SU-DHL-6 (cell line): ENCODE measurements at regions not wholly inside any gene's neighbourhood (a gene's known extent, or its start where the extent isn't known, plus 50 kb on each side); places are given as distances from the start of the nearest gene placed in this dataset.

Experiments
- H2AFZ ChIP-seq: fragments of 200-600 bp; sonication (generic); 2 replicates; pipeline ENCODE4 v1.6.1; 2014; ENCODE audit warnings: low read depth, mild to moderate bottlenecking, moderate library complexity, mixed read lengths, antibody characterized with exemption, low read length; ENCODE audit not compliant: severe bottlenecking
- H3F3A ChIP-seq: fragments of 200-600 bp; shearing (Covaris generic); 2 replicates; pipeline ENCODE4 v1.6.0; 2016; ENCODE audit warnings: antibody characterized with exemption, mild to moderate bottlenecking; ENCODE audit not compliant: insufficient read depth
- H3K27ac ChIP-seq: fragments of 200-600 bp; sonication (generic); 2 replicates; pipeline ENCODE4 v1.5.1; 2016; ENCODE audit warnings: low read depth, mild to moderate bottlenecking, low read length, moderate library complexity, mixed read lengths
- H3K27me3 ChIP-seq: fragments of 200-600 bp; sonication (generic), shearing (Covaris generic); 2 replicates; pipeline ENCODE4 v1.6.0; 2014; ENCODE audit warnings: mild to moderate bottlenecking, low read length
- H3K36me3 ChIP-seq: fragments of 200-600 bp; sonication (generic); 2 replicates; pipeline ENCODE4 v1.6.1; 2014; ENCODE audit warnings: mild to moderate bottlenecking, low read length, mixed read lengths
- H3K4me2 ChIP-seq: fragments of 300-600, 200-600 bp; shearing (Covaris generic), sonication (generic); 2 replicates; pipeline ENCODE4 v1.6.0; 2014; ENCODE audit warnings: low read length, low read depth, mild to moderate bottlenecking; ENCODE audit not compliant: poor library complexity, severe bottlenecking
- H3K4me3 ChIP-seq: fragments of 200-600 bp; sonication (generic); 2 replicates; pipeline ENCODE4 v1.5.1; 2014; ENCODE audit warnings: antibody characterized with exemption, low read length, mild to moderate bottlenecking, mixed read lengths; ENCODE audit not compliant: insufficient read depth, poor library complexity, severe bottlenecking
- H3K79me2 ChIP-seq: fragments of 200-600 bp; sonication (generic); 2 replicates; pipeline ENCODE4 v1.6.1; 2014; ENCODE audit warnings: mild to moderate bottlenecking, low read length, moderate library complexity; ENCODE audit not compliant: insufficient read depth
- H3K9ac ChIP-seq: fragments of 200-600 bp; sonication (generic); 2 replicates; pipeline ENCODE4 v1.7.0; 2014; ENCODE audit warnings: mild to moderate bottlenecking, low read length
- H3K9me2 ChIP-seq: fragments of 200-600 bp; sonication (generic); replicated peaks from 2 replicates; pipeline ENCODE4 v1.6.1; 2014; ENCODE audit warnings: low read length; ENCODE audit not compliant: insufficient read depth
- H3K9me3 ChIP-seq: fragments of 200-600 bp; sonication (generic); 2 replicates; pipeline ENCODE4 v1.6.1; 2014; ENCODE audit warnings: low read length, mixed read lengths; ENCODE audit not compliant: insufficient read depth
- H4K20me1 ChIP-seq: fragments of 200-600 bp; sonication (generic); 2 replicates; pipeline ENCODE4 v1.6.1; 2014; ENCODE audit warnings: low read depth, mild to moderate bottlenecking, antibody characterized with exemption, low read length, moderate library complexity, mixed read lengths
- EZH2phosphoT487 ChIP-seq: fragments of 200-600 bp; sonication (generic), shearing (Covaris generic); conservative IDR thresholded peaks from 2 replicates; pipeline ENCODE4 v1.6.1; 2018; ENCODE audit warnings: mild to moderate bottlenecking, antibody characterized with exemption, low read length, moderate library complexity, mixed read lengths
- TF ChIP-seq, protein P1 (sequence below): fragments of 200-600 bp; sonication (generic); IDR thresholded peaks from one replicate; pipeline ENCODE4 v1.5.1; 2017; ENCODE audit warnings: antibody characterized with exemption, mild to moderate bottlenecking, low read length, moderate library complexity; ENCODE audit not compliant: insufficient read depth, poor library complexity, severe bottlenecking

DNA sequence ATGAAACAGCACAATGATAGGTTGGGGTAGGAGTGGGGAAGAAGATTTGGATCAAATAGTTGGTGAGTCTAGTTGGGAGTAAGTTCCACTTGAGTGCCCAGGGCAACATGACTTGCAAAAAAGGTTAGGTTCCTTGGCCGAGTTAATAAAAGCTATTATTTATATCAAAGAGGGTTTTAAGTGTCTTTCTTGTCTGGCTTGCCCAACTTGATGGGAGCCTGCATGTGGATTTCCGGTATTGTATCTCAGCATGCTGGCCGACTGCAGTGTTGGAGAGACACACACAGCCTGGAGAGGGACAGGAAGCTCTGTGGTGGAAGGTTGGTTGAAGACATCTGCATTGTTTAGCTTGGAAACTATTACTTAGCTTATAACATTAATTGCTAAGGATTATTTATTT lies 449.5 kb upstream of the TBL1XR1 start:
- H3K36me3 ChIP-seq: no peaks in the 10 kb centered on the region
- no peaks in the 10 kb centered on the region for H4K20me1 ChIP-seq
- H3F3A ChIP-seq: no peaks in the 10 kb centered on the region
- no peaks in the 10 kb centered on the region for H3K9me2 ChIP-seq
- no peaks in the 10 kb centered on the region for H3K27me3 ChIP-seq
- no peak overlapping the region for H3K4me3 ChIP-seq
- TF ChIP-seq, protein P1, sequence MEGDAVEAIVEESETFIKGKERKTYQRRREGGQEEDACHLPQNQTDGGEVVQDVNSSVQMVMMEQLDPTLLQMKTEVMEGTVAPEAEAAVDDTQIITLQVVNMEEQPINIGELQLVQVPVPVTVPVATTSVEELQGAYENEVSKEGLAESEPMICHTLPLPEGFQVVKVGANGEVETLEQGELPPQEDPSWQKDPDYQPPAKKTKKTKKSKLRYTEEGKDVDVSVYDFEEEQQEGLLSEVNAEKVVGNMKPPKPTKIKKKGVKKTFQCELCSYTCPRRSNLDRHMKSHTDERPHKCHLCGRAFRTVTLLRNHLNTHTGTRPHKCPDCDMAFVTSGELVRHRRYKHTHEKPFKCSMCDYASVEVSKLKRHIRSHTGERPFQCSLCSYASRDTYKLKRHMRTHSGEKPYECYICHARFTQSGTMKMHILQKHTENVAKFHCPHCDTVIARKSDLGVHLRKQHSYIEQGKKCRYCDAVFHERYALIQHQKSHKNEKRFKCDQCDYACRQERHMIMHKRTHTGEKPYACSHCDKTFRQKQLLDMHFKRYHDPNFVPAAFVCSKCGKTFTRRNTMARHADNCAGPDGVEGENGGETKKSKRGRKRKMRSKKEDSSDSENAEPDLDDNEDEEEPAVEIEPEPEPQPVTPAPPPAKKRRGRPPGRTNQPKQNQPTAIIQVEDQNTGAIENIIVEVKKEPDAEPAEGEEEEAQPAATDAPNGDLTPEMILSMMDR: no peak
- no peak for TF ChIP-seq EZH2phosphoT487
- H3K4me2 ChIP-seq: no peak overlapping the region
- H3K9ac ChIP-seq: no peak overlapping the region
- no peak overlapping the region for H2AFZ ChIP-seq
- no peak overlapping the region for H3K27ac ChIP-seq
- no peaks in the 10 kb centered on the region for H3K79me2 ChIP-seq
- no peaks in the 10 kb centered on the region for H3K9me3 ChIP-seq

DNA sequence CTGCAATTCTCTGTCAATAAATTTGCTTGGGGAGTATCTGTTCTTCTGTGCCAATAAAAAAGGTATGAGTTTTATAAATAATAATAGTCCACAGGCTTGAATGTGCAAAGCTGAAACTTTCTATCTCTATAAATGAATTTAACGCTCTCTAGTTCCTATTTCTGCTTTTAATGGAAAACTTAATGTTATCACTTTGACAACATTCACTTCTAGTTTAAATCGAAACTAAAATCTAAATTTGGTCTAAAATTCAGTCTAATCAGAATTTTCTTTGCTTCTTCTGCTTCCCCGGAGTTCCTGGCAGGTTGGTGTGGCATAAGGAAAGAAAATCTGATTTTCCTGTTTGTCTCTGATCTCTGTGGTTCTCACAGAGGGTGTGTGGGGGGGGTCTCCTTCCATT lies 450.1 kb upstream of the TBL1XR1 start:
- Histone ChIP-seq H2AFZ (no peak overlapping the region), H3K27me3 (no peaks in the 10 kb centered on the region), H3K36me3 (no peaks in the 10 kb centered on the region), H3K9ac (no peak overlapping the region), H3K4me3 (no peak overlapping the region), H3K79me2 (no peaks in the 10 kb centered on the region), H3K27ac (no peak overlapping the region), H4K20me1 (no peaks in the 10 kb centered on the region), H3K4me2 (no peak overlapping the region), H3K9me2 (no peaks in the 10 kb centered on the region), H3K9me3 (no peaks in the 10 kb centered on the region), H3F3A (no peaks in the 10 kb centered on the region)
- TF ChIP-seq, protein P1: no peak

DNA sequence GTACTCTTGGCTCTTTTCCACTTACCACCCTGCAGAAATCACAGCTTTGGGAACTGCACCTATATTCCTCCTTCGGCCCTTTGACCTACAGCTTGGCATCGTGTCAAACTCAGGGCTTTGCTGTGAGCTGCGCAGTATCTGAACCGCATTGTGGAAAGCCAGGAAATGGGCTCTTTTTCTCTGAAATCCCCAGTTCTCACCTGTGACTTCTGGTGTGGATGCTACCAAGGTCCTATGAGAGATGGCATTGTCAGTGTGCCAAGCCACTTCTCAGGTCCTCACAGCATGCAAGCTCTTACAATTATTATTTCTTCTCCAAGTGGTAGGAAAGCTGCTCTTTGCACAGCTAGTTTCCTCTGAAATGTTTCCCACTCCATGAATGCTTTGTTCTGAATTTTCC lies 450.6 kb upstream of the TBL1XR1 start:
- Histone ChIP-seq H3K27ac (no peak overlapping the region), H3F3A (no peaks in the 10 kb centered on the region), H3K36me3 (no peaks in the 10 kb centered on the region), H3K79me2 (no peaks in the 10 kb centered on the region), H4K20me1 (no peaks in the 10 kb centered on the region), H3K9me2 (no peaks in the 10 kb centered on the region), H3K9me3 (no peaks in the 10 kb centered on the region), H3K4me2 (no peak overlapping the region), H3K9ac (no peak overlapping the region), H2AFZ (no peak overlapping the region), H3K4me3 (no peak overlapping the region), H3K27me3 (no peaks in the 10 kb centered on the region)
- TF ChIP-seq, protein P1: no peak
- no peak for TF ChIP-seq EZH2phosphoT487
